GM10248 (cell line): ENCODE measurements at regions not wholly inside any gene's neighbourhood (a gene's known extent, or its start where the extent isn't known, plus 50 kb on each side); places are given as distances from the start of the nearest gene placed in this dataset.

Experiments
- CTCF ChIA-PET: fragments of 300-600 bp; sonication (Branson Sonifier 250); formaldehyde crosslinking; extraction: SDS; loops from one replicate; lab custom pipeline; 2021; ENCODE audit warnings: antibody characterized with exemption; lab: Yijun Ruan, JAX
- POLR2A ChIA-PET: fragments of 350-650 bp; sonication (Branson Sonifier 250); formaldehyde crosslinking; extraction: SDS; loops from one replicate; lab custom pipeline; 2020; ENCODE audit warnings: antibody characterized with exemption; lab: Yijun Ruan, JAX
- DNase-seq: peaks from one replicate; pipeline ENCODE4 v3.0.0; 2012; ENCODE audit errors: extremely low spot score
- CTCF ChIP-seq: IDR thresholded peaks from 2 replicates; pipeline ENCODE4 v1.5.1; 2012; ENCODE audit warnings: mild to moderate bottlenecking, low read depth; ENCODE audit errors: extremely low read depth, missing control alignments, control extremely low read depth

- no peak for DNase-seq
- CTCF ChIA-PET = no interaction called here
- TF ChIP-seq CTCF = no peak
- POLR2A ChIA-PET = no interaction called here
These were observed 330.8 kb upstream of the DPH6 start for GRCh38 chr15:35876762-35877161.

GRCh38 chr15:35880896-35881295 lies 334.9 kb upstream of the DPH6 start:
- POLR2A ChIA-PET = no interaction called here
- no peak for TF ChIP-seq CTCF
- no peak for DNase-seq
- CTCF ChIA-PET = no interaction called here

- CTCF ChIA-PET = no interaction called here
- TF ChIP-seq CTCF = no peak
- POLR2A ChIA-PET = no interaction called here
- DNase-seq = no peak
These were observed 339.9 kb upstream of the DPH6 start for GRCh38 chr15:35885870-35886269.

- no peak for DNase-seq
- ChIA-PET CTCF (no interaction called here), POLR2A (no interaction called here)
- TF ChIP-seq CTCF = no peak
These were observed 340.8 kb upstream of the DPH6 start for GRCh38 chr15:35886765-35887164.

- ChIA-PET POLR2A (no interaction called here), CTCF (interaction anchor here (1.9 kb wide), 1 partner anchor 9 kb away, joined by 5 read pairs; no protein-coding TSS in a partner anchor)
- no peak for DNase-seq
- TF ChIP-seq CTCF = no peak
These were observed 342.9 kb upstream of the DPH6 start for GRCh38 chr15:35888815-35889214.

- no peak for TF ChIP-seq CTCF
- POLR2A ChIA-PET = no interaction called here
- no peak for DNase-seq
- CTCF ChIA-PET = no interaction called here
These were observed 361.5 kb upstream of the DPH6 start for GRCh38 chr15:35907511-35907910.

- ChIA-PET CTCF (no interaction called here), POLR2A (no interaction called here)
- no peak for TF ChIP-seq CTCF
- DNase-seq = no peak
These were observed 363.4 kb upstream of the DPH6 start for GRCh38 chr15:35909414-35909813.
